Umbilical cord (tissue), 1 donor: ENCODE measurements at regions not wholly inside any gene's neighbourhood (a gene's known extent, or its start where the extent isn't known, plus 50 kb on each side); places are given as distances from the start of the nearest gene placed in this dataset.

ENCODE experiments used
- DNase-seq: peaks from one replicate; pipeline ENCODE4 v3.0.0-alpha.2; 2015; ENCODE audit warnings: low spot score

DNA sequence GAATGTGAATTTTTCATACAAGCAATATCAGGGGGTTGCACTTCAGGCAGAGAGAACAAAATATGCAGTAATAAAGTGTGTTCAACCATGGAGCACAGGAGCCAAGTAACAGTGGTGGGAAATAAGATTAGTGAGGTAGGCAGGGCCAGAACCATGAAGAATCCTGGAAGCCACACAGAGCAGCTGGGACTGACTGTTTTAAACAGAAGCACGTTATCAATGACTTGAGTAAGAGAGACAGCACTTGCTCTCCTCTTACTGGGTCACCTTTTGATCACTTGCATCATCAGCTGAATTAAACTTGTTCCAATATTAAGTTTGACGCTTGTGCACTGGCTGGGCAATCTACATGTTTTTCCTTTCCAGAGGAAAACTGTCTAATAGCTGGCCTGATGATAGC lies 238.5 kb downstream of the TBX18 start:
- DNase-seq, result no peak

DNA sequence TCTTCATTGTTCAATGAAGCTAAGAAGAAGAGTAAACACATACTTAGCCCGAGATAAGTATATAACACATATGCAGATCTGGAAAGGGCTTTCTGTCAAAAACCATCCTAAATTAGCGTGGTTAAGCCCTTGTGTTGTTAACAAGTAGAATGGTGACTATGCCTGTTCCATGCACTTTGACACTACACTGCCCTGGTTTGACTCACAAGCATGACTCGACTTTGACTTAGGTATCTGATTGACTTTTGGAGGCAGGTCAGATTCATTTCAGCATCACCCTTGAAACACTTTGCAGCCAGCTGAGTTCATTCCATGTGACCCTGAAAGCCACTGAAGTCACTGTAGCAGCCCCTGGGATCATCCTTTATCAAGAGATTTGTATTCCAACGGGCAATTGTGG lies 239.8 kb downstream of the TBX18 start:
- DNase-seq, result no peak

DNA sequence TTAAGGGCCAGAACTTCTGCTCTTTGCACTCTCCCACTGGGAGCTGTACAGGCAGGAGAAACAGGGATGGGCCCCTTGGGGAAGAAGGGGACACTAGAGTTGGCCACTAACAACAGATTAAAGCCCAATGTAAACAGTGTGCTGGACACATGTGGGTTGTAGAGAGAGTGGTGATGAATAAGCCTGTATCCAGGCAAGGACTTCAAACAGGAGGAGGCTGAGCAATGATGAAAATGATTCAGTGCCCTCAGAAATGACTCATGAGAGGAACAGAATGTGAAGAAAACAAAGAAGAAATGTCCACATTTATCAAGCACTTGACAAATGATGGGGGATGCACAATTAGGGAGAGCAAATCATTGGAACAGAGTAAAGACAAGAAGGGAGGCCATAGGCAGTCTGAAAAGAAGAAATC lies 242.3 kb downstream of the TBX18 start:
- no peak for DNase-seq

DNA sequence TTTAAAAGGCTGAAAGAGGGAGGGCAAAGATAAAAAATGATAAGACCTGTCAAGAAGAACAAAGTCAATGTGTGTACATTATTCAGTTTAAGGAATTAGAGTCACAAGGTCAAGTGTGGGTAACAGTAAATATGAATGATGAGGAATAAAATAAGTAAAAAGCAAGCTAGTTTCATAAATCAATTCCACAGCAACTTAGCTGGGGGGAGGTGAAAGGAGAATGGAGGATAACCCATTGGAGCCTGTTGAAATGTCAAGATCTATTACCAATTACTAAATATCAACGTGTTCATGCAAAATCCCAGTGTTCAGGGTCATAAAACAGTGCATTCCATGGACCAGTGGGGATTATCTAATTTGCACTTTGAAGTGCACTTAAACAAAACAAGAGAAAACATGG lies 242.9 kb downstream of the TBX18 start:
- DNase-seq, result no peak

DNA sequence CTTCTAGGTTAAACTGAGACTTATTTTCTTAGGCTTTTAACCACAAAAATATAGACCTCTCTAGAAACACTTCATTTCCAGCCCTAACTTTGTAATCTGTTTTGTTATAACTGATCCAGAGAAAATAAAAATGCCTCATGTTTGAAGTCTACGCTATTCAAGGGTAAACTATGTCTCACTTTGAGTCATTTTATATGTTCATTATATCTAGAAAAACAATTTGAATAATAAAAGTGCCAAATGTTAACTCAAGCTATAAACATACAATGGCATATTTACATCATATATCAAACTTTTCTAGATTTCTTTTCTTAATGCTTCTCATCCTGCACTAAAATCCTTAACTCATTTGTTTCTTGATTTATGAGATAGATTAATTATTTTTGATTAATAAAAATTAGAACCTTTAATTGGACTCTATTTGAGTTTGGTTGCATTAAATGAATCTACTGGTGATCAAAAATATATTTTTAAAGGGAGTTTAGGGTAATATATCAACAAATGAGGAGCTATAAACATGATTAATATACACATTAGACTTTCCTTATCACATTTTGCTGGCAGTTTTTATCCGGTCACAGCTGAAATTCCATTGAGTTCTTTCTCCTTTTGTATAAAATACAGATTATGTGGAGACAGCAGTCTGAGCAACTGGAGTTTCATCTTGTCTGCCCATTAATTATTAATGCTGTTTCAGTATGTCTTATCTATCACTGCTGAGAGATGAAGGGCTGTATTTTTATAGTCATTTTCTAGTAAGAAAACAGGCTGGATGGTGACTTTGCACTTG lies 246.5 kb downstream of the TBX18 start:
- DNase-seq, result peak; percentile 15

DNA sequence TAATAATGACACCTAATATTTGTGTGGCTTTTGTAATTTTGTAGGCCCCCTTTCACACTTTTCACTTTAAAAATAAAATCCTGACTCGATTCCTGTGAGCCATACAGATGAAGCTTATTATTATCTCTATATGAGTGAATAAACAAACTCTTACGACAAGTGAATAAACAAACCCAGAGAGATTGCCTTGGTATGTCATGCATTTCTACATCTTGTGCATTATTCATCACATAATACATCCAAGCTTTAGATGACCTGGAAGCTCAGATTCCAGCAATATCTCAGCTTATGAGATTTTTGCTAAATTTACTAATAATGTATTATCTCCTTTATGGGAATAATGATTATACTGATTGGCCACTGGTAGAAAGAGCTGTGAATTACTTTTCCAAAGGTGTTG lies 248.2 kb downstream of the TBX18 start:
- DNase-seq, result no peak

DNA sequence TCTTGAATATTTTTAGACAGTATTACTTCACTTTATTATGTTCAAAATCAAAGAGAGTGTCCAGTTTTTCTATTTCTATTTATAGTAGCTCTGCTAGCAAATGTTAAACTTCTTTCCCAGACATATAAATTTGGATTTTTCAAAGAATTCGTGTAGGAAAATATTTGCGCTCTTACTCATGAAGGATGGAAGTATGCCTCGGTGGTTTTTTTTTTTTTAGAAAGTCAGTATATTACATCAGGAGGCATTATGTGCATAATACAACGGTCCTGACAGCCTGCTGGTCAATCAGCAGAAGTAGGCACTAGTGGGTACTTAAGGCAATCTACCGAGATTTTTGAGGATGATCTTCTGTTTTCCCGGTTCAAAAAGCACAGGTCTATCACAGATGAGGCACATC lies 249.3 kb downstream of the TBX18 start:
- peak; percentile 30 for DNase-seq

DNA sequence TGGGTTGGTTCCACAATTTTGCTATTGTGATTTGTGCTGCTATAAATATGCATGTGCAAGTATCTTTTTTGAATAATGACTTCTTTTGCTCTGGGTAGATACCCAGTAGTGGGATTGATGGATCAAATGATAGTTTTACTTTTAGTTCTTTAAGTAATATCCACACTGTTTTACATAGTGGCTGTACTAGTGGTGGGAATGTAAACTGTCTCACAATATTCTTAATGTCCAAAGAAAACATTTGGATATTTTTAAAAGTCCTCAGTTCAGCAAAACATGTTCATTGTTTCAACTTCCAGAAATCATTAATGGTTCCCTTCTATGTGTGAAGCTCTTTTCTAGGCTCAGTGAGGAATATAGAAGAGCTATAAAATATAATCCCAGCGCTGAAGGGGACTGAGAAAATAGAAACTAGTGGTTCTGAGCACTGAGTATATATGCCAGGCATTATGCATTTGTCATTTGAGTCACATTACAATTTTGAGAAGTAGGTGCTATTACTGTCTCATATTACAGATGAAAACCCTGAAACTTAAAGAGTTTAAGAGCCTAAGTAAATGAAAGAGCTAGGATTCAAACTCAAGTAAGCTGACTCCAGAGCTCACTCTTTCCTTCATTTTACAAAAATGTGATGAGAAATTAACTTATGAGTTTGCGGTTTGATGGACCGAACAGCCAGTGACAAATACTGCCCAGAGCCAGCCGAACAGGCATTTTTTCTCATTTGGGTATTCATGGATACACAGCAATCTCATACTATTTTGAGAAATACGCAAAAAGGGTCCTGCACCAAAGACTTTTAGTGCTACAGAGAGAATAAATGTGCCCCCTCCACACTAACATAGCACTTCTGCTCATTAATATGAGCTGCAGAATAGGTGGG lies 250.1 kb downstream of the TBX18 start:
- DNase-seq, result no peak

DNA sequence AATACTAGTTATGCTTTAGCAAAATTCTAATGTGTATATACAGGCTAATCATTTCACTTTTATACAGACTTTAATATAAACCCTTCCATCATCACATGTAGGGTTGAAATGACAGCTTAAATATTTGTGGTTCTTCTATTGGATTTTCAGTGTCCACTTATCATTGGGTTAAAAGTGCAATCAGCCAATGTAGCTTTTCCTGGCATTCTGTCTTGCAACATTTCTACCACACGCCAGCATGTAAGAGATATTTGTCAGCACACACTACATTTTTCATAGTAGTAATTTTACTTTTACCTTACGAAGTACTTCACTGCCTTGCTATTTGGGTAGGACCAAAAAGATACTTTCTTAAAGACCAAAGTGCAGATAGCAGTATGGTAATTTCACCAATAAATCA lies 252.0 kb downstream of the TBX18 start:
- peak; percentile 32 for DNase-seq

DNA sequence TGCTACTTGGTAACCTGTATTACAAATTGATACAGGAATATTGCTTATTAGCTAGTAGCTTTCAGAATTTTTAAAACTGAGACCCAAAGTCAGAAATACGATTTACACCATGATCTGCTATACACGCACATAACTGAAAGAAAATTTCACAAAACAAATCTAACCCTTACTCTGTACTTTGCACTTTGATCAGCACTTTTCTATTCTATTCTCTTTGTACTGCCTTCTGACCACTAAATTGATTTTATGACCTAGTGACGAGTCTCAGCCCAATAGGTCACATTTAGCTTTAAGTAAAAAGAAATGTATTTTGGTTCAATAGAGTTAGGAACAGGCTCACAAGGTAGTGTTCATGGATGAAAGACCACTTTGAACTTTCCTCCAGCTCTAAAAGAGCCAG lies 252.5 kb downstream of the TBX18 start:
- no peak for DNase-seq

DNA sequence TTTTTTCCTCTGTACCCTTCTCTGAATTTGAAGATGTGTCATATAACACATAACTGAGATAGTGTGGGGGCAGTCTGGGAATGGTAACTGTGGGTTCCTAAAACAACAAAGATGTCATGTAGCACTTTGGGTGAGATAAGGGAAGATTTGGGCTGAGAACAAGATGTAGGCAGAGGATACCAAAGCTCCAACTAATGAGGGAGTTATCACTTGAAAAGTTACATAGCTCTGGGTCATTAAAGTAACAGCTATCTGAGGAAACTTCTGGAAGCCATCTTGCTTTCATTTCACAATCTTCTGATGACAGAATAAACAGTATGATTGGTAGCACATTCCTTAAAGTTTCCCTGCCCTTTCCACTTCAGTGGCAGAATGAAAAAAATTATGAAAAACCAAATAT lies 255.4 kb downstream of the TBX18 start:
- DNase-seq, result no peak

DNA sequence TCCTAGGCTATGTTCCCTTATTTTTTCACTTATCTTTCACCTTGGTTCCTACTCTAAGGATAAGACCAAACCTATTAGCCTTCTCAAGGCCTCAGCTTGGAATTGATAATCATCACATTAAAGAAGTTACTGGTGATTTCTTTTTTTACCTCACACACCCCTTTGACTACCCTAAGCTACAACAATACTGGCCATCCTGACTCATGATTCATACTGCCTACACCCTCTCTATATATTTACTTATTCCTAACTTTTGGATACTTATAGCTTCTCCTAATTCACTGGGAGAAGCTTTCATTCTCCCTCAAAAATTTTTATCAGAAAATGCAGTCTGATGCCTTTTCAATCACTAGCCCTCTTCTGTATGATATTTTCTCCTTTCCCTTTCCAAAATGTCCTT lies 256.1 kb downstream of the TBX18 start:
- no peak for DNase-seq

DNA sequence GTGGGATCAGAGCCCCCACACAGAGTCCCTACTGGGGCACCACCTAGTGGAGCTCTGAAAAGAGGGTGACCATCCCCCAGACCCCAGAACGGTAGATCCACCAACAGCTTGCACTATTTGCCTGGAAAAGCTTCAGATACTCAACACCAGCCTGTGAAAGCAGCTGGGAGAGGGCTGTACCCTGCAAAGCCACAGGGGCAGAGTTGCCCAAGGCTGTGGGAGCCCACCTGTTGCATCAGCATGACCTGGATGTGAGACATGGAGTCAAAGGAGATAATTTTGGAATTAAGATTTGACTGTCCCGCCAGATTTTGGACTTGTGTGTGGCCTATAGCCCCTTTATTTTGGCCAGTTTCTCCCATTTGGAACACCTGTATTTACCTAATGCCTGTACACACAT lies 260.4 kb downstream of the TBX18 start:
- DNase-seq, result no peak

DNA sequence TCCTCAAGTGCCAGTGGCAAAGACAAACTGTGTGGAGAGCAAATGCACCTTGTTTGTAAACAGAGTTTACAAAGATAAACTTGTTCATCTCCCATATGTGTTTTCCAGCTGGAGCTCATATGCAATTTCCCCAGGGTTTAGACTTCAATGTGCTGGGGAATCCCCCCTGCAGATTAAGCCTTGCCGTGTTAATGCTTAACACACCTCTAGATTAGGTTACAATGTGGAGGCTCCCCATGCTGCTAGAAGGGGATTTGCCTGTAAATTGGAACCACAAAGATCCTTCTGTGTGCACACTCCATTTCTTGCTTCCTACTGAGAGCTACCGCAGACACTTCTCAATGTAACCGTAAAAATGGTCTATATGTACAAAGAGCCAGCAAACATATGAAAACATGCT lies 263.1 kb downstream of the TBX18 start:
- no peak for DNase-seq

DNA sequence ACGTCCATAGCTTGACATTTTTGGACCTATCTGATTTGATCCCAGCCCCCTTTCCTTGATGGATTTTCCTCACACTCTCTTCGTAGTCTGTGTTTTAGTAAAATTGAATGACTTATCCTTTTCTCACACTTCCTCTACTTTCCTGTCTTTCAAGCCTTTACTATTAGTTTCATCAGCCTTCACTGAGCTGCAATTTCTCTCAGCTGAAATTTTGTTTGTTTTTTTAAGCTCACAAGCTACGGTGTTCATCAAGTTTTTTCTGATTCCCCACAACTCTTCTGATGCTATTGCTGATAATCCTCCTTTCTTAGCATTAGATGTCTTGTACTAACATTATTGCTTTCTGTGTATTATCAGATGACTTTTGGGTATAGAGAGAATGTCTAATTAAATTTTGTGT lies 263.7 kb downstream of the TBX18 start:
- no peak for DNase-seq

DNA sequence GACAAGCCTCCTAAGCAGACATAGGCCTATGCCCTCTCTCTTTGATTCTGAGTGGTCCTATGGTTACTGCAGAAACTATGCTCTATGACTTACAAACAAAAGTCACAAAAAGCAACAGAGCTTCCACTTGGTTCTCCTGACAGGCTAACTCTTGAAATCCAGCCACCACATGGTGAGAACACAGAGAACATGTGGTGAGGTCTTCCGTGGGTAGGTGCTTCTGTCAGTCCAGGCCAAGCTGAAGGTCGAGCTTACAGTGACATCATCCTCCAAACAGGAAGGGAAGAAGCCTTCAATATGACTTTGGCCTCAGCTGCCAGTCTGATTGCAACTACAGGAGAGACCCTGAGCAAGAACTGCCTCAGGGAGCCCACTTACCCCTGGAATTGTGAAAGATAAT lies 265.5 kb downstream of the TBX18 start:
- DNase-seq, result no peak

DNA sequence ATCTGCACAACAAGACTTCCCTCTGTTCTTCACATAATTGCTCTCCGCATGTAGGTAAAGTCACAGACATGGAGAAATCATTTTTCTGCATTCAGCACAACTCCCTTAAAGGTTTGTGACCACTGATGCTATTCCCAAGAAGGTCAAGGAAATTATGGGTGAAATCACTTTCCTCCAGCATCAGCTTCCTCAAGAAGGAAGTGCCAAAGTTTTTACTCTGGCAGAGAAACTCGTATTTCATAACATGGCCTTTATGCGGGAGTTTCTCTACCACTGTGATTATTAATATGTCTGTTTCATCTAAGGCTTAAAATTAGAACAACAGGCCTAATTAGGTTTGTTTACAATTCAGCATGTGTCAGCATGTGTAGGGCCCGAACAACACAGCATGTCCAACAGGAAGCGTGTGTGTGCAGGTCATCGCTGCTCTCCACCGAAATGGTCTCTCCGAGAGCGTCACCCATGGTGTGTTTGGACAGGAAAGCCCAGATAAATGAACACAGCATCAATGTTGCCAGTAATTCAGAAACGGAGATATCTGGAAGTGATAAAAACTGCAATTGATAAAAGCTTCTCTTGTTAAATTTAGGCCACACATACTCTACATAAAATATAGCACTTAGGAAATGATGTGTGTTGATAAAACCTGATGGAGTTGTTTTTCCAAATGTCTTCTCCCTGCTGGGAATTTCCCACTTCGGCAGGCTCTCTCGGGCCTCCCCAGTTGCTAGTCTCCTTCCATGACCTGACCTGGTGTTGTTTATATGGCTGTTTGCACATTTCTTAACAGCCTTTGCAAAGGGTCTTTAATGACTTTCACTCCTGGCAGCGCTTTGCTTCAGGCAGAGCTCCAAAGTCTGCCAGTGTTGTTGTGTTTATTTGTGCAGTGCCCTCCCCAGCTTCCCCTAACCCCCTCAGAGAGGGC lies 265.1 kb upstream of the CEP162 start:
- DNase-seq, result no peak

DNA sequence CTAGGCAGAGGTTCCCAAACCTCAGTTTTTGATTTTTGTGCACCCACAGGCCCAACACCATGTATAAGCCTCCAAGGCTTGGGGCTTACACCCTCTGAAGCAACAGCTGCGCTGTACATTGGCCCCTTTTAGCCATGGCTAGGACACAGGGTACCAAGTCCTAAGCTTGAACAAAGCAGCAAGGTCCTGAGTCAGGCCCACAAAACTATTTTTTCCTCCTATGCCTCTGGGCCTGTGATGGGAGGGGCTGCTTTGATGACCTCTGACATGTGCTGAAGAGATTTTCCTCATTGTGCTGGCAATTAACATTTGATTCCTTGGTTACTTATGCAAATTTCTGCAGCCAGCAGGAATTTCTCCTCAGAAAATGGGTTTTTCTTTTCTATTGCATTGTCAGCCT lies 262.2 kb upstream of the CEP162 start:
- DNase-seq, result no peak

DNA sequence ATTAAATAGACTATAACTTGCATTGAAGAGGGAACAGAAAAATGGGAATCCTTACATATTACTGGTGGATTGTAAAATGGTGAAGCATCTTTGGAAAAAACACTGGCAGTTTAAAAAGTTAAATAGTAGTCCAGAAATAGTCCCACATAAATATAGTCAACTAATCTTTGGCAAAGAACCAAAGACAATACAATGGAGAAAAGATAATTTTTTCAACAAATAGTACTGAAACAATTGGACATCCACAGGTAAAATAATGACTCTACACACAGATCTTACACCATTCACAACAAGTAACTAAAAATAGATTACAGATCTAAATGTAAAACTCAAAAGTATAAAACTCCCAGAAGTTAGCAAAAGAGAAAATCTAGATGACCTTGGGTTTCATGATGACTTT lies 259.1 kb upstream of the CEP162 start:
- no peak for DNase-seq

DNA sequence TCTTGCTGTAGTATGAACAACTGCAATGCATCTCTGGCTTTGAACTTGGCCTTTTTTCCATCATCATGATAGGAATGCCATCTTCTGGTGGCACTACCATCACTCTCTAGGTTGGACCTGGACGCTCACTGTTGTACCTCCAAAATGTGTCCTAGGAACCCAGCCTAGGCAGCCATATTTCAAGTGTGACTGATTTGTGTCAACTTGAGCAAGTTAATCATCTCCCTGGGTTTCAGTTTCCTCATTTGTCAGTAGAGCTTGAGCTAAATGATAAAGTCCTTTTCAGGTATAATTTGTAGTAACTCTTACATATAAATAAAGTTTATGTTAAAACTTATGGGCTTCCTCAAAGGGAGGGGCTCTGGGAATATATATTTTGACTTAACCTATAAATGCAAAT lies 241.7 kb upstream of the CEP162 start:
- DNase-seq, result no peak

DNA sequence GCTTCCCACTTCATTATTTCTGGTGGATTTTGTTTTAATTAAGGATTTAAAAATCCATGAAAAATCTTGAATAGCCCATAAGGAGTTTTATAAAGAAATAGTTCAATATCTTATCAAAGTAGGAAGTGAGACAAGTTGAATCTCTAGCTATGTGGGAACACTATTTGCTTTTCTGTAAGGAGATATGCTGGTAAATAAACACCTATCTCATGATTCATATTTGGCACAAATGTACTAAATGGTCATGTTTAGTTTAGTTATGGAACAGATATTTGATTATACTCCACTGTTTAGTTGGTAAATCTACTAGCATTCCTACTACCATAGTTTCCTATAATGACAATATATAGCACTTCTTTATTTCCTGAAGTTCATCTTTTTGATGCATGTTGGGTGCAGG lies 239.9 kb upstream of the CEP162 start:
- no peak for DNase-seq

DNA sequence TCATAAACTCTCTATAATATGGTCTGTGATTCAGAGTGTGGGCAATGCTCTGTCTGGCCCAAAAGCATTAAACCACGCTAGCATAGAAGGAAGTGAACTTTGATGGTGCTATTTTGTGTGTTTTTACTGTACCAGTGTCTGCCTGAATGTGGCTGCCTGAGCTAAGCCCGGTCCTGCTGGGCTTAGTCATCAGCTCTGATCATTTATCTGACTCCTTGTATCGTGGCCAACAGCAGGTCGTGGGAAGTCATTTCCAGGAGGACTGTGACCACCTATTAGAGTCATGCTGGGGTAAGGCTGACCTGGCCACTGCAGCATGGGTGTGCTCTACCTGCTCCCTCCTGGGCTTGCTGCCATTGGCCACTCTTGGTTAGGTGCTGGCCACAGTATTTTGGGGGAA lies 239.1 kb upstream of the CEP162 start:
- no peak for DNase-seq
